H1 (cell line): ENCODE measurements at regions not wholly inside any gene's neighbourhood (a gene's known extent, or its start where the extent isn't known, plus 50 kb on each side); places are given as distances from the start of the nearest gene placed in this dataset.

ENCODE experiments used
- CTCF ChIA-PET: fragments of 300-600 bp; sonication (Branson Sonifier 250); formaldehyde crosslinking; loops from one replicate; lab custom pipeline; 2021; ENCODE audit not compliant: partially characterized antibody; lab: Charles Lee
- POLR2A ChIA-PET: fragments of 300-600 bp; sonication (Branson Sonifier 250); formaldehyde crosslinking; loops from one replicate; lab custom pipeline; 2021; ENCODE audit warnings: inconsistent platforms; ENCODE audit not compliant: partially characterized antibody; lab: Charles Lee
- DNase-seq, 2 experiments: peaks; one replicate each; pipeline versions ENCODE4 v3.0.0 to v3.0.0-alpha.2; 2010 to 2022; ENCODE audit warnings: low spot score in 2 of 2, low read depth in 1 of 2, mixed read lengths in 1 of 2
- FAIRE-seq: peaks from 2 replicates; lab custom pipeline; 2011; peaks lifted over from hg19 to GRCh38; lab: Jason Lieb, UNC
- H2AFZ ChIP-seq: 2 replicates; pipeline ENCODE4 v1.8.1; 2012; ENCODE audit warnings: low read length, inconsistent platforms
- H2AK5ac ChIP-seq: 2 replicates; pipeline ENCODE4 v1.6.1; 2013; ENCODE audit warnings: low read depth, low read length
- H2BK120ac ChIP-seq: replicated peaks from 2 replicates; pipeline ENCODE3; 2013; ENCODE audit warnings: low read depth, low read length, inconsistent platforms
- H2BK12ac ChIP-seq: 2 replicates; pipeline ENCODE4 v1.6.1; 2013; ENCODE audit warnings: low read depth, low read length
- H2BK15ac ChIP-seq: 2 replicates; pipeline ENCODE4 v1.6.1; 2013; ENCODE audit warnings: low read length
- H2BK20ac ChIP-seq: 2 replicates; pipeline ENCODE4 v1.6.1; 2013; ENCODE audit warnings: low read length
- H2BK5ac ChIP-seq: 2 replicates; pipeline ENCODE4 v1.6.1; 2013; ENCODE audit warnings: low read depth, low read length
- H3K14ac ChIP-seq: 2 replicates; pipeline ENCODE4 v1.6.1; 2013; ENCODE audit warnings: inconsistent platforms; ENCODE audit not compliant: insufficient read length
- H3K18ac ChIP-seq: 2 replicates; pipeline ENCODE4 v1.6.1; 2013; ENCODE audit warnings: low read length; ENCODE audit errors: extremely low read depth
- H3K23ac ChIP-seq: 2 replicates; pipeline ENCODE4 v1.6.1; 2013; ENCODE audit warnings: inconsistent platforms; ENCODE audit not compliant: insufficient read length
- H3K23me2 ChIP-seq: 2 replicates; pipeline ENCODE4 v1.6.1; 2013; ENCODE audit warnings: low read depth, low read length
- H3K27ac ChIP-seq: 2 replicates; pipeline ENCODE4 v1.6.1; 2011; ENCODE audit warnings: low read depth, low read length, inconsistent platforms
- H3K27me3 ChIP-seq, 4 experiments: replicated peaks in 1 of 4; 1 replicate in 1 of 4; 2 replicates in 3 of 4; pipeline versions ENCODE4 v1.6.1 to v1.8.1; 2011 to 2013; ENCODE audit warnings: low read length in 3 of 4, mild to moderate bottlenecking in 3 of 4, inconsistent platforms in 2 of 4, mixed read lengths in 2 of 4, moderate library complexity in 1 of 4; ENCODE audit not compliant: control insufficient read depth in 3 of 4, insufficient read depth in 3 of 4; ENCODE audit errors: extremely low read depth in 1 of 4
- H3K36me3 ChIP-seq, 4 experiments: 2 replicates each; pipeline versions ENCODE4 v1.6.1 to v1.8.1; 2011 to 2013; ENCODE audit warnings: mild to moderate bottlenecking in 4 of 4, low read length in 3 of 4, moderate library complexity in 2 of 4, control low read depth in 1 of 4, inconsistent platforms in 1 of 4; ENCODE audit not compliant: insufficient read depth in 4 of 4, control insufficient read depth in 2 of 4
- H3K4ac ChIP-seq: replicated peaks from 2 replicates; pipeline ENCODE3; 2013; ENCODE audit warnings: low read length, low read depth, mixed read lengths, inconsistent platforms; ENCODE audit not compliant: insufficient read length
- H3K4me1 ChIP-seq, 4 experiments: replicated peaks in 1 of 4; 1 replicate in 1 of 4; 2 replicates in 3 of 4; pipeline versions ENCODE4 v1.6.1 to v1.8.1; 2011 to 2013; ENCODE audit warnings: low read length in 3 of 4, inconsistent platforms in 2 of 4, mixed read lengths in 1 of 4; ENCODE audit not compliant: insufficient read depth in 4 of 4, control insufficient read depth in 3 of 4
- H3K4me2 ChIP-seq, 2 experiments: 2 replicates each; pipeline versions ENCODE4 v1.6.1 to v1.8.1; 2011 to 2013; ENCODE audit warnings: low read depth in 2 of 2, low read length in 2 of 2, control low read depth in 1 of 2, inconsistent platforms in 1 of 2, mild to moderate bottlenecking in 1 of 2; ENCODE audit not compliant: insufficient read depth in 1 of 2
- H3K4me3 ChIP-seq, 4 experiments: fragments of 200-600, 300-600 bp in 1 of 4; sonication (generic), shearing (Covaris generic), sonication (Bioruptor Twin) in 1 of 4; 2 replicates each; pipeline versions ENCODE4 v1.5.1 to v1.8.1; 2011 to 2016; ENCODE audit warnings: low read length in 4 of 4, low read depth in 3 of 4, control low read depth in 2 of 4, inconsistent platforms in 2 of 4, mild to moderate bottlenecking in 2 of 4, mixed read lengths in 1 of 4, moderate library complexity in 1 of 4; ENCODE audit not compliant: insufficient read depth in 2 of 4; ENCODE audit errors: extremely low read depth in 1 of 4
- H3K56ac ChIP-seq: replicated peaks from 2 replicates; pipeline ENCODE3; 2013; ENCODE audit warnings: low read depth, mild to moderate bottlenecking, mixed read lengths, low read length, inconsistent platforms; ENCODE audit not compliant: insufficient read length
- H3K79me1 ChIP-seq: 2 replicates; pipeline ENCODE4 v1.6.1; 2013; ENCODE audit warnings: low read depth, low read length, control low read depth
- H3K79me2 ChIP-seq, 2 experiments: 2 replicates each; pipeline versions ENCODE4 v1.6.1 to v1.8.1; 2012 to 2013; ENCODE audit warnings: low read length in 2 of 2, mild to moderate bottlenecking in 2 of 2, inconsistent platforms in 1 of 2; ENCODE audit not compliant: insufficient read depth in 2 of 2, control insufficient read depth in 1 of 2
- H3K9ac ChIP-seq, 4 experiments: replicated peaks in 1 of 4; 1 replicate in 1 of 4; 2 replicates in 3 of 4; pipeline versions ENCODE4 v1.6.1 to v1.8.1; 2011 to 2013; ENCODE audit warnings: low read depth in 3 of 4, low read length in 3 of 4, control low read depth in 2 of 4, mild to moderate bottlenecking in 2 of 4, moderate library complexity in 2 of 4, inconsistent platforms in 1 of 4; ENCODE audit errors: extremely low read depth in 1 of 4
- H3K9me3 ChIP-seq, 2 experiments: 2 replicates each; pipeline versions ENCODE4 v1.6.1 to v1.8.1; 2012 to 2013; ENCODE audit warnings: mild to moderate bottlenecking in 2 of 2, moderate library complexity in 2 of 2, control low read depth in 1 of 2, inconsistent platforms in 1 of 2, low read depth in 1 of 2, low read length in 1 of 2, mixed read lengths in 1 of 2; ENCODE audit not compliant: insufficient read depth in 2 of 2
- H4K20me1 ChIP-seq, 2 experiments: replicated peaks in 1 of 2; 2 replicates each; pipeline versions ENCODE3 to v1.8.1; 2011 to 2013; ENCODE audit warnings: inconsistent platforms in 2 of 2, low read length in 2 of 2, mild to moderate bottlenecking in 1 of 2; ENCODE audit not compliant: insufficient read depth in 2 of 2, control insufficient read depth in 1 of 2
- H4K5ac ChIP-seq: 2 replicates; pipeline ENCODE4 v1.6.1; 2013; ENCODE audit warnings: low read length, low read depth, mixed read lengths, inconsistent platforms; ENCODE audit not compliant: insufficient read length
- H4K8ac ChIP-seq: 2 replicates; pipeline ENCODE4 v1.8.0; 2013; ENCODE audit warnings: mild to moderate bottlenecking, moderate library complexity, low read length, inconsistent platforms; ENCODE audit not compliant: insufficient read depth; ENCODE audit errors: extremely low read depth
- H4K91ac ChIP-seq: replicated peaks from 2 replicates; pipeline ENCODE3; 2013; ENCODE audit warnings: low read length, mixed read lengths, inconsistent platforms; ENCODE audit not compliant: insufficient read length
- ATF2 ChIP-seq: IDR thresholded peaks from 2 replicates; pipeline ENCODE4 v1.6.1; 2012; ENCODE audit warnings: low read length, inconsistent platforms
- GTF2F1 ChIP-seq: IDR thresholded peaks from 2 replicates; pipeline ENCODE4 v1.6.1; 2012; ENCODE audit warnings: low read depth, low read length, improper control_type of control experiment, borderline replicate concordance
- HDAC2 ChIP-seq, 2 experiments: fragments of 300-600 bp in 1 of 2; sonication (generic) in 1 of 2; IDR thresholded peaks; 2 replicates each; pipeline ENCODE4 v1.6.1; 2011 to 2012; ENCODE audit warnings: low read depth in 2 of 2, low read length in 2 of 2, mild to moderate bottlenecking in 2 of 2, moderate library complexity in 2 of 2, borderline replicate concordance in 1 of 2, inconsistent platforms in 1 of 2
- JUN ChIP-seq: IDR thresholded peaks from 2 replicates; pipeline ENCODE4 v1.6.1; 2011; ENCODE audit warnings: low read depth, mild to moderate bottlenecking, improper control_type of control experiment, low read length
- MAFK ChIP-seq: IDR thresholded peaks from 2 replicates; pipeline ENCODE4 v1.6.1; 2012; ENCODE audit warnings: low read depth, mild to moderate bottlenecking, improper control_type of control experiment, low read length
- SIN3A ChIP-seq, 2 experiments: IDR thresholded peaks in 1 of 2; conservative IDR thresholded peaks in 1 of 2; 2 replicates each; pipeline ENCODE4 v1.6.1; 2011 to 2012; ENCODE audit warnings: low read length in 2 of 2, improper control_type of control experiment in 1 of 2, low read depth in 1 of 2, mild to moderate bottlenecking in 1 of 2
- TEAD4 ChIP-seq: IDR thresholded peaks from 2 replicates; pipeline ENCODE4 v1.6.1; 2012; ENCODE audit warnings: low read depth, low read length, inconsistent platforms, mixed read lengths
- ZNF274 ChIP-seq: IDR thresholded peaks from 2 replicates; pipeline ENCODE4 v1.7.0; 2012; ENCODE audit warnings: low read length, borderline replicate concordance; ENCODE audit errors: extremely low read depth
- WGBS, 2 experiments: shearing (Covaris generic) in 1 of 2; methylation state at CpG; one replicate each; pipeline versions ENCODE4 v1.1.6 to v1.1.7; 2013 to 2015; ENCODE audit warnings: low lambda C conversion rate in 2 of 2, mixed read lengths in 2 of 2, inconsistent platforms in 1 of 2, low coverage in 1 of 2, missing lambda C conversion rate in 1 of 2; ENCODE audit not compliant: insufficient replicate concordance in 2 of 2, insufficient coverage in 1 of 2, insufficient read length in 1 of 2; ENCODE audit errors: extremely low coverage in 1 of 2, missing lambda C conversion rate in 1 of 2; 5-methylcytosine and 5-hydroxymethylcytosine counted together
- TF ChIP-seq, protein P1 (sequence below): IDR thresholded peaks from 2 replicates; pipeline ENCODE4 v1.6.1; 2011; ENCODE audit warnings: low read length, improper control_type of control experiment

DNA sequence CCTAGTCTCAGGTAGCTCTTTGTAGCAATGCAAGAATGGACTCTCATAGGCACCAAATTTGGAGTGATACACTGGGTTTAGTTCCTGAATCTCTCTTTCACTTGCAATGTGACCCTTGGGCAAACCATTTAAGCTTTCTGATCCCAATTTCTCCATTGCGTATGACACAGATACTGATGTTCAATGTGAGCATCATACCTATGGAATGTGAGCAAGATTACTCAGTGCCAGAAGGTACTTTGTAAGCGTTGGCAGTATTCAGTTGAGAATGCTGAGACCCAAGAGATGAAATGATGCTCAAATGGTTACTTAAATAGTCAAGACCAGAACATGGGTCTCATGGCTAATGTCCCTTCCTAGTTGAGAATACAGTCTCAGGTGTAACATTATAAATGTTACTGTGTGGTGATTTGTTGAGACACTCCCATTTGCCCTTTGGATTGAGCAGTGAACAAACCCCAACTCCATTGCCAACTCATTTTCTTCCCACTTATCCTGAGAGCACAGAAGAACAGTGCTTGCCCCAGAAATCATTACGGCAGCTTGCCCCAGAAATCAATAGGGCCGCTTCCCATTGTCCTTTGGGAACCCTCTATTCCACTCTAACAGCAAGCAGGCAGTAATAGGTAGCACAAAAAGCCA is 134.1 kb downstream of the SOX9 start:
- Histone ChIP-seq H3K79me2 (no peaks in the 10 kb centered on the region), H3K4ac (no peak overlapping the region), H3K4me3 (no peak overlapping the region), H3K23me2 (no peaks in the 10 kb centered on the region), H3K27me3 (no peaks in the 10 kb centered on the region; a peak in 1 of 7 replicates), H3K4me2 (no peak overlapping the region), H2AK5ac (no peak overlapping the region), H2BK120ac (no peak overlapping the region), H3K23ac (no peak overlapping the region), H3K18ac (no peak overlapping the region), H2BK5ac (no peak overlapping the region), H3K36me3 (no peaks in the 10 kb centered on the region; a peak in 1 of 8 replicates), H3K14ac (no peak overlapping the region), H4K8ac (no peak overlapping the region), H2BK12ac (no peak overlapping the region), H3K79me1 (no peaks in the 10 kb centered on the region), H3K9ac (no peak overlapping the region), H4K91ac (no peak overlapping the region), H4K5ac (no peak overlapping the region), H4K20me1 (no peaks in the 10 kb centered on the region), H3K9me3 (no peaks in the 10 kb centered on the region), H3K56ac (no peak overlapping the region), H2BK15ac (no peak overlapping the region), H3K4me1 (peaks cover 0 to 4% (median 0%) of the 10 kb centered on the region in 4 experiments; a peak in 2 of 7 replicates), H2BK20ac (no peak overlapping the region), H2AFZ (no peak overlapping the region), H3K27ac (no peak overlapping the region)
- WGBS, 2 experiments, result 86% methylated on average over 4 of the region's 4 CpGs; no CpG with 5 or more reads in 1 of the 2 experiments
- FAIRE-seq, result no peak
- POLR2A ChIA-PET, result no interaction called here
- TF ChIP-seq TEAD4, result no peak
- no peak for TF ChIP-seq SIN3A (conservative IDR thresholded peaks at IDR 0.05 in 1 of 2, IDR thresholded peaks at IDR 0.05 in 1 of 2; ENCODE audit: low read depth in 1 of 2, low read length in 2 of 2)
- no peak for TF ChIP-seq ATF2
- TF ChIP-seq JUN, result no peak
- no peak for TF ChIP-seq ZNF274
- TF ChIP-seq, protein P1, sequence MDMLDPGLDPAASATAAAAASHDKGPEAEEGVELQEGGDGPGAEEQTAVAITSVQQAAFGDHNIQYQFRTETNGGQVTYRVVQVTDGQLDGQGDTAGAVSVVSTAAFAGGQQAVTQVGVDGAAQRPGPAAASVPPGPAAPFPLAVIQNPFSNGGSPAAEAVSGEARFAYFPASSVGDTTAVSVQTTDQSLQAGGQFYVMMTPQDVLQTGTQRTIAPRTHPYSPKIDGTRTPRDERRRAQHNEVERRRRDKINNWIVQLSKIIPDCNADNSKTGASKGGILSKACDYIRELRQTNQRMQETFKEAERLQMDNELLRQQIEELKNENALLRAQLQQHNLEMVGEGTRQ, result no peak
- TF ChIP-seq MAFK, result no peak
- TF ChIP-seq HDAC2 (IDR thresholded peaks at IDR 0.05; ENCODE audit: borderline replicate concordance in 1 of 2, low read depth in 2 of 2, low read length in 2 of 2), result no peak
- TF ChIP-seq GTF2F1, result no peak
- no peak for DNase-seq
- CTCF ChIA-PET, result no interaction called here
